Fibroblast of upper back skin (primary cell): ENCODE measurements at regions not wholly inside any gene's neighbourhood (a gene's known extent, or its start where the extent isn't known, plus 50 kb on each side); places are given as distances from the start of the nearest gene placed in this dataset.

Experiments used
- DNase-seq: peaks from one replicate; pipeline ENCODE4 v3.0.0-alpha.2; 2013

- no peak for DNase-seq
These were observed 168.5 kb downstream of the OLFM1 start for GRCh38 chr9:135255841-135256580.

GRCh38 chr9:135256581-135257354 is 169.3 kb downstream of the OLFM1 start:
- no peak for DNase-seq

- DNase-seq, result no peak
These were observed 171.0 kb downstream of the OLFM1 start for GRCh38 chr9:135258461-135258860.

GRCh38 chr9:135259273-135259672 is 171.8 kb downstream of the OLFM1 start:
- DNase-seq, result no peak

GRCh38 chr9:135260221-135261180 is 173.0 kb downstream of the OLFM1 start:
- DNase-seq, result no peak

GRCh38 chr9:135262248-135262647 is 174.8 kb downstream of the OLFM1 start:
- DNase-seq, result no peak

- DNase-seq, result no peak
These were observed 176.0 kb downstream of the OLFM1 start for GRCh38 chr9:135263511-135263910.

GRCh38 chr9:135265931-135266330 is 178.5 kb downstream of the OLFM1 start:
- DNase-seq, result no peak

GRCh38 chr9:135267191-135267809 is 179.8 kb downstream of the OLFM1 start:
- DNase-seq, result no peak

- DNase-seq, result no peak
These were observed 180.6 kb downstream of the OLFM1 start for GRCh38 chr9:135268031-135268430.

- DNase-seq, result no peak
These were observed 181.5 kb downstream of the OLFM1 start for GRCh38 chr9:135268981-135269380.

- no peak for DNase-seq
These were observed 182.7 kb downstream of the OLFM1 start for GRCh38 chr9:135269912-135270830.

- DNase-seq, result no peak
These were observed 184.0 kb downstream of the OLFM1 start for GRCh38 chr9:135271425-135271824.

- DNase-seq, result no peak
These were observed 185.1 kb downstream of the OLFM1 start for GRCh38 chr9:135272608-135273007.

- no peak for DNase-seq
These were observed 185.5 kb downstream of the OLFM1 start for GRCh38 chr9:135273008-135273407.

GRCh38 chr9:135275163-135275562 is 187.7 kb downstream of the OLFM1 start:
- no peak for DNase-seq

- DNase-seq, result no peak
These were observed 188.3 kb downstream of the OLFM1 start for GRCh38 chr9:135275571-135276289.

- no peak for DNase-seq
These were observed 190.0 kb downstream of the OLFM1 start for GRCh38 chr9:135277219-135278201.

GRCh38 chr9:135278586-135278985 is 191.1 kb downstream of the OLFM1 start:
- DNase-seq, result no peak

GRCh38 chr9:135279385-135279784 is 191.9 kb downstream of the OLFM1 start:
- no peak for DNase-seq
